IMR-90 (cell line): ENCODE measurements at regions not wholly inside any gene's neighbourhood (a gene's known extent, or its start where the extent isn't known, plus 50 kb on each side); places are given as distances from the start of the nearest gene placed in this dataset.

Experiments
- ATAC-seq: fragments of 200-7000 bp; cut with Tn5 transposase; 2 replicates; pipeline ENCODE4 v1.9.1; 2020; ENCODE audit warnings: low read depth, mild to moderate bottlenecking, moderate library complexity
- BruUV-seq: library from RNA; stranded (reverse); fragments of 400-500 nt; replicated peaks from 2 replicates; lab custom pipeline; 2021; lab: Mats Ljungman, UMichigan
- CTCF ChIA-PET: fragments of 300-600 bp; formaldehyde crosslinking; extraction: SDS; loops from one replicate; lab custom pipeline; 2021; ENCODE audit warnings: antibody characterized with exemption; lab: Yijun Ruan, JAX
- POLR2A ChIA-PET: fragments of 300-600 bp; sonication (Branson Sonifier 250); formaldehyde crosslinking; loops from one replicate; lab custom pipeline; 2022; ENCODE audit warnings: antibody characterized with exemption; ENCODE audit not compliant: unreplicated experiment; lab: Charles Lee
- DNase-seq: peaks from one replicate; pipeline ENCODE4 v3.0.0; 2013
- H2AFZ ChIP-seq: replicated peaks from 2 replicates; pipeline ENCODE3; 2013; ENCODE audit warnings: low read length, mild to moderate bottlenecking; ENCODE audit not compliant: poor library complexity
- H2AK5ac ChIP-seq: 2 replicates; pipeline ENCODE4 v1.6.1; 2013; ENCODE audit warnings: low read depth, low read length, inconsistent platforms
- H2AK9ac ChIP-seq: replicated peaks from 2 replicates; pipeline ENCODE3; 2013; ENCODE audit warnings: mild to moderate bottlenecking, low read depth, low read length, moderate library complexity; ENCODE audit not compliant: poor library complexity
- H2BK120ac ChIP-seq: 2 replicates; pipeline ENCODE4 v1.6.1; 2013; ENCODE audit warnings: low read depth, low read length, inconsistent platforms
- H2BK15ac ChIP-seq: 3 replicates; pipeline ENCODE4 v1.6.1; 2013; ENCODE audit warnings: low read depth, low read length, inconsistent platforms
- H2BK20ac ChIP-seq: 2 replicates; pipeline ENCODE4 v1.6.1; 2013; ENCODE audit warnings: low read depth, mild to moderate bottlenecking, inconsistent platforms, low read length, moderate library complexity
- H2BK5ac ChIP-seq: 2 replicates; pipeline ENCODE4 v1.6.1; 2013; ENCODE audit warnings: mild to moderate bottlenecking, low read depth, low read length, inconsistent platforms; ENCODE audit not compliant: poor library complexity, severe bottlenecking
- H3K14ac ChIP-seq: replicated peaks from 2 replicates; pipeline ENCODE4 v1.6.1; 2013; ENCODE audit warnings: low read depth, low read length, inconsistent platforms
- H3K18ac ChIP-seq: 2 replicates; pipeline ENCODE4 v1.6.1; 2013; ENCODE audit warnings: low read depth, low read length, control low read depth
- H3K23ac ChIP-seq: 2 replicates; pipeline ENCODE4 v1.6.1; 2013; ENCODE audit warnings: low read depth, low read length, inconsistent platforms
- H3K27ac ChIP-seq: 2 replicates; pipeline ENCODE4 v1.5.1; 2013; ENCODE audit warnings: mild to moderate bottlenecking, control low read depth, low read length; ENCODE audit not compliant: insufficient read depth
- H3K27me3 ChIP-seq: 2 replicates; pipeline ENCODE4 v1.6.1; 2013; ENCODE audit warnings: low read length; ENCODE audit not compliant: control insufficient read depth, insufficient read depth
- H3K36me3 ChIP-seq: 2 replicates; pipeline ENCODE4 v1.6.1; 2013; ENCODE audit warnings: low read length, mixed read lengths; ENCODE audit not compliant: control insufficient read depth, insufficient read depth
- H3K4ac ChIP-seq: 2 replicates; pipeline ENCODE4 v1.6.1; 2013; ENCODE audit warnings: low read depth, low read length, inconsistent platforms
- H3K4me1 ChIP-seq: 2 replicates; pipeline ENCODE4 v1.6.1; 2013; ENCODE audit warnings: low read length, mixed read lengths; ENCODE audit not compliant: control insufficient read depth, insufficient read depth
- H3K4me2 ChIP-seq: 2 replicates; pipeline ENCODE4 v1.6.1; 2013; ENCODE audit warnings: low read depth, mild to moderate bottlenecking, control low read depth, low read length, moderate library complexity
- H3K4me3 ChIP-seq: 2 replicates; pipeline ENCODE4 v1.5.1; 2013; ENCODE audit warnings: low read depth, mild to moderate bottlenecking, control low read depth, low read length, moderate library complexity; ENCODE audit not compliant: insufficient read depth
- H3K56ac ChIP-seq: 2 replicates; pipeline ENCODE4 v1.6.1; 2013; ENCODE audit warnings: low read length, inconsistent platforms; ENCODE audit not compliant: insufficient read depth; ENCODE audit errors: extremely low read depth
- H3K79me1 ChIP-seq, 2 experiments: 2 replicates each; pipeline ENCODE4 v1.6.1; 2013; ENCODE audit warnings: low read length in 2 of 2, inconsistent platforms in 1 of 2, low read depth in 1 of 2
- H3K9ac ChIP-seq: 2 replicates; pipeline ENCODE4 v1.6.1; 2013; ENCODE audit warnings: low read depth, low read length, control low read depth
- H3K9me1 ChIP-seq: 2 replicates; pipeline ENCODE4 v1.6.1; 2013; ENCODE audit warnings: low read length, inconsistent platforms; ENCODE audit not compliant: insufficient read depth
- H3K9me3 ChIP-seq: 2 replicates; pipeline ENCODE4 v1.6.1; 2013; ENCODE audit warnings: low read length; ENCODE audit not compliant: control insufficient read depth, insufficient read depth
- H4K20me1 ChIP-seq: 2 replicates; pipeline ENCODE4 v1.6.1; 2013; ENCODE audit warnings: low read length, inconsistent platforms; ENCODE audit not compliant: insufficient read depth
- H4K5ac ChIP-seq: 2 replicates; pipeline ENCODE4 v1.6.1; 2013; ENCODE audit warnings: mild to moderate bottlenecking, low read depth, low read length, control low read depth
- H4K8ac ChIP-seq, 2 experiments: 2 replicates each; pipeline ENCODE4 v1.6.1; 2013; ENCODE audit warnings: low read depth in 2 of 2, low read length in 2 of 2, control low read depth in 1 of 2, inconsistent platforms in 1 of 2
- H4K91ac ChIP-seq: 2 replicates; pipeline ENCODE4 v1.6.1; 2013; ENCODE audit warnings: low read depth, low read length, inconsistent platforms; ENCODE audit not compliant: insufficient read depth
- CEBPB ChIP-seq: IDR thresholded peaks from 2 replicates; pipeline ENCODE4 v1.6.1; 2012; ENCODE audit warnings: low read depth, low read length, improper control_type of control experiment
- CTCF ChIP-seq: conservative IDR thresholded peaks from 2 replicates; pipeline ENCODE4 v1.5.1; 2012; ENCODE audit warnings: mild to moderate bottlenecking, low read depth, low read length, improper control_type of control experiment
- ELK1 ChIP-seq: fragments of 150-350 bp; IDR thresholded peaks from 2 replicates; pipeline ENCODE4 v1.6.1; 2016; ENCODE audit warnings: low read depth, mild to moderate bottlenecking, low read length, moderate library complexity, borderline replicate concordance
- MAFK ChIP-seq: IDR thresholded peaks from 2 replicates; pipeline ENCODE4 v1.6.1; 2012; ENCODE audit warnings: low read depth, low read length, improper control_type of control experiment
- MAZ ChIP-seq: IDR thresholded peaks from 2 replicates; pipeline ENCODE4 v1.6.1; 2012; ENCODE audit warnings: low read depth, mild to moderate bottlenecking, low read length, improper control_type of control experiment, moderate library complexity, borderline replicate concordance
- NFE2L2 ChIP-seq: fragments of 150-350 bp; IDR thresholded peaks from 2 replicates; pipeline ENCODE4 v1.6.1; 2016; ENCODE audit warnings: low read depth, mild to moderate bottlenecking, low read length
- POLR2A ChIP-seq: IDR thresholded peaks from 2 replicates; pipeline ENCODE4 v1.6.1; 2012; ENCODE audit warnings: mild to moderate bottlenecking, low read depth, low read length
- RCOR1 ChIP-seq: IDR thresholded peaks from 2 replicates; pipeline ENCODE4 v1.6.1; 2012; ENCODE audit warnings: mild to moderate bottlenecking, low read length, improper control_type of control experiment; ENCODE audit not compliant: insufficient replicate concordance
- RFX5 ChIP-seq: IDR thresholded peaks from 2 replicates; pipeline ENCODE4 v1.8.0; 2012; ENCODE audit warnings: low read depth, mild to moderate bottlenecking, low read length, moderate library complexity
- WGBS, 2 experiments: methylation state at CpG; one replicate each; pipeline versions ENCODE4 v1.1.5 to v1.1.7; 2013; ENCODE audit warnings: missing lambda C conversion rate in 2 of 2; ENCODE audit not compliant: insufficient read length in 1 of 2; ENCODE audit errors: extremely low coverage in 2 of 2; 5-methylcytosine and 5-hydroxymethylcytosine counted together
- dilution Hi-C: fragments of 300-500 bp; cut with HindIII; formaldehyde crosslinking; loops from one replicate; pipeline ENCODE4 v1.14.3; 2018; ENCODE audit warnings: low sequenced_read_pairs; ENCODE audit not compliant: unreplicated experiment
- in situ Hi-C: fragments of 300-500 bp; cut with MboI; formaldehyde crosslinking; loops from 3 replicates; pipeline ENCODE4 v1.14.3; 2019; ENCODE audit warnings: low sequenced_read_pairs, inconsistent platforms, mixed read lengths
- intact Hi-C: fragments of 100-400 bp; cut with micrococcal nuclease; formaldehyde crosslinking; loops from 2 replicates; pipeline ENCODE4 v1.10.0; 2022

GRCh38 chr6:117079951-117080350 lies 185.4 kb upstream of the VGLL2 start:
- Histone ChIP-seq H3K4me1 (no peaks in the 10 kb centered on the region), H3K27me3 (no peaks in the 10 kb centered on the region), H2AK9ac (no peak overlapping the region), H3K27ac (no peak overlapping the region), H2AFZ (no peak overlapping the region), H2BK5ac (no peak overlapping the region), H2BK15ac (no peak overlapping the region), H2AK5ac (no peak overlapping the region), H4K91ac (no peak overlapping the region), H3K36me3 (no peaks in the 10 kb centered on the region), H3K56ac (no peak overlapping the region), H3K79me1 (no peaks in the 10 kb centered on the region), H3K9ac (no peak overlapping the region), H3K23ac (no peak overlapping the region), H3K9me1 (no peaks in the 10 kb centered on the region), H3K18ac (no peak overlapping the region), H4K20me1 (no peaks in the 10 kb centered on the region), H2BK20ac (no peak overlapping the region), H2BK120ac (no peak overlapping the region), H4K8ac (no peak overlapping the region), H3K4ac (no peak overlapping the region), H3K9me3 (peaks cover 2% of the 10 kb centered on the region; the same call in 1 of the 2 replicates), H3K4me3 (no peak overlapping the region), H4K5ac (no peak overlapping the region), H3K4me2 (no peak overlapping the region), H3K14ac (no peak overlapping the region)
- dilution Hi-C loops: no loop called here
- DNase-seq (no peak), ATAC-seq (no peak)
- in situ Hi-C loops: no loop called here
- no peak for TF ChIP-seq ELK1
- no peak for TF ChIP-seq RFX5
- no peak for TF ChIP-seq NFE2L2
- no peak for TF ChIP-seq MAZ
- TF ChIP-seq CTCF: no peak
- TF ChIP-seq CEBPB: no peak
- no peak for TF ChIP-seq POLR2A
- TF ChIP-seq MAFK: no peak
- TF ChIP-seq RCOR1: no peak
- BruUV-seq: no TSS peak
- ChIA-PET CTCF (no interaction called here), POLR2A (no interaction called here)
- WGBS, 2 experiments: no CpG with 5 or more reads among the region's 2 CpGs
- intact Hi-C loops: no loop called here
